GM23248 (cell line): ENCODE measurements at regions not wholly inside any gene's neighbourhood (a gene's known extent, or its start where the extent isn't known, plus 50 kb on each side); places are given as distances from the start of the nearest gene placed in this dataset.

ENCODE experiments used
- EZH2 ChIP-seq: fragments of 200-600 bp; sonication (generic); IDR thresholded peaks from 2 replicates; pipeline ENCODE4 v1.6.1; 2018; ENCODE audit warnings: antibody characterized with exemption, mild to moderate bottlenecking; ENCODE audit not compliant: insufficient read depth, poor library complexity, severe bottlenecking
- EZH2phosphoT487 ChIP-seq: fragments of 200-600 bp; sonication (generic); IDR thresholded peaks from 2 replicates; pipeline ENCODE4 v1.6.1; 2018; ENCODE audit warnings: antibody characterized with exemption, moderate library complexity, mild to moderate bottlenecking, low read depth; ENCODE audit not compliant: insufficient read depth

- TF ChIP-seq EZH2phosphoT487 (no peak), EZH2 (no peak)
Measured at GRCh38 chr1:106534612-106535011, 521.9 kb upstream of the PRMT6 start.
